ENCODE measurements at regions not wholly inside any gene's neighbourhood (a gene's known extent, or its start where the extent isn't known, plus 50 kb on each side); places are given as distances from the start of the nearest gene placed in this dataset.
"Not testable (repeated sequence)": the region's sequence is repeated elsewhere in the genome, so short reads cannot be mapped to it uniquely, and the experiment has no call there.

GRCh38 chr3:105982207-105982606, 113.4 kb upstream of the CBLB start:
- peak; percentile 11 for DNase-seq

- DNase-seq = no peak
Observed at GRCh38 chr3:105984837-105985236, 116.0 kb upstream of the CBLB start.

- not testable (repeated sequence) for DNase-seq
Observed at GRCh38 chr3:105986343-105986742, 117.5 kb upstream of the CBLB start.

- DNase-seq = no peak
Observed at GRCh38 chr3:105987809-105988208, 119.0 kb upstream of the CBLB start.

- no peak for DNase-seq
Observed at GRCh38 chr3:105988540-105989212, 119.9 kb upstream of the CBLB start.

GRCh38 chr3:105996781-105997180, 128.0 kb upstream of the CBLB start:
- no peak for DNase-seq

GRCh38 chr3:105997466-105997799, 128.6 kb upstream of the CBLB start:
- DNase-seq = no peak

GRCh38 chr3:105997800-105998526, 129.2 kb upstream of the CBLB start:
- DNase-seq = peak; percentile 84

GRCh38 chr3:105999856-106000255, 131.0 kb upstream of the CBLB start:
- no peak for DNase-seq

- no peak for DNase-seq
Observed at GRCh38 chr3:106001923-106002322, 133.1 kb upstream of the CBLB start.

GRCh38 chr3:106004137-106004681, 135.4 kb upstream of the CBLB start:
- DNase-seq = no peak

- no peak for DNase-seq
Observed at GRCh38 chr3:106004826-106005225, 136.0 kb upstream of the CBLB start.

GRCh38 chr3:106006001-106006400, 137.2 kb upstream of the CBLB start:
- no peak for DNase-seq

GRCh38 chr3:106006571-106006970, 137.8 kb upstream of the CBLB start:
- DNase-seq = no peak

- DNase-seq = no peak
Observed at GRCh38 chr3:106007512-106007911, 138.7 kb upstream of the CBLB start.

- no peak for DNase-seq
Observed at GRCh38 chr3:106008766-106009165, 140.0 kb upstream of the CBLB start.

- DNase-seq = no peak
Observed at GRCh38 chr3:106010829-106011228, 142.0 kb upstream of the CBLB start.

GRCh38 chr3:106013971-106014370, 145.2 kb upstream of the CBLB start:
- peak; percentile 52 for DNase-seq

- DNase-seq = peak; percentile 53
Observed at GRCh38 chr3:106014518-106014917, 145.7 kb upstream of the CBLB start.

GRCh38 chr3:106014971-106015370, 146.2 kb upstream of the CBLB start:
- no peak for DNase-seq

GRCh38 chr3:106018102-106018501, 149.3 kb upstream of the CBLB start:
- DNase-seq = peak; percentile 8

GRCh38 chr3:106018929-106019550, 150.2 kb upstream of the CBLB start:
- peak; percentile 34 for DNase-seq

GRCh38 chr3:106022913-106023312, 154.1 kb upstream of the CBLB start:
- DNase-seq = no peak

- no peak for DNase-seq
Observed at GRCh38 chr3:106025151-106025722, 156.4 kb upstream of the CBLB start.

Data from MV-4-11 (cell line).